IMR-90 (cell line): ENCODE measurements at regions not wholly inside any gene's neighbourhood (a gene's known extent, or its start where the extent isn't known, plus 50 kb on each side); places are given as distances from the start of the nearest gene placed in this dataset.

Experiments
- ATAC-seq: fragments of 200-7000 bp; cut with Tn5 transposase; 2 replicates; pipeline ENCODE4 v1.9.1; 2020; ENCODE audit warnings: low read depth, mild to moderate bottlenecking, moderate library complexity
- BruUV-seq: library from RNA; stranded (reverse); fragments of 400-500 nt; replicated peaks from 2 replicates; lab custom pipeline; 2021; lab: Mats Ljungman, UMichigan
- CTCF ChIA-PET: fragments of 300-600 bp; formaldehyde crosslinking; extraction: SDS; loops from one replicate; lab custom pipeline; 2021; ENCODE audit warnings: antibody characterized with exemption; lab: Yijun Ruan, JAX
- POLR2A ChIA-PET: fragments of 300-600 bp; sonication (Branson Sonifier 250); formaldehyde crosslinking; loops from one replicate; lab custom pipeline; 2022; ENCODE audit warnings: antibody characterized with exemption; ENCODE audit not compliant: unreplicated experiment; lab: Charles Lee
- DNase-seq: peaks from one replicate; pipeline ENCODE4 v3.0.0; 2013
- H2AFZ ChIP-seq: replicated peaks from 2 replicates; pipeline ENCODE3; 2013; ENCODE audit warnings: low read length, mild to moderate bottlenecking; ENCODE audit not compliant: poor library complexity
- H2AK5ac ChIP-seq: 2 replicates; pipeline ENCODE4 v1.6.1; 2013; ENCODE audit warnings: low read depth, low read length, inconsistent platforms
- H2AK9ac ChIP-seq: replicated peaks from 2 replicates; pipeline ENCODE3; 2013; ENCODE audit warnings: mild to moderate bottlenecking, low read depth, low read length, moderate library complexity; ENCODE audit not compliant: poor library complexity
- H2BK120ac ChIP-seq: 2 replicates; pipeline ENCODE4 v1.6.1; 2013; ENCODE audit warnings: low read depth, low read length, inconsistent platforms
- H2BK15ac ChIP-seq: 3 replicates; pipeline ENCODE4 v1.6.1; 2013; ENCODE audit warnings: low read depth, low read length, inconsistent platforms
- H2BK20ac ChIP-seq: 2 replicates; pipeline ENCODE4 v1.6.1; 2013; ENCODE audit warnings: low read depth, mild to moderate bottlenecking, inconsistent platforms, low read length, moderate library complexity
- H2BK5ac ChIP-seq: 2 replicates; pipeline ENCODE4 v1.6.1; 2013; ENCODE audit warnings: mild to moderate bottlenecking, low read depth, low read length, inconsistent platforms; ENCODE audit not compliant: poor library complexity, severe bottlenecking
- H3K14ac ChIP-seq: replicated peaks from 2 replicates; pipeline ENCODE4 v1.6.1; 2013; ENCODE audit warnings: low read depth, low read length, inconsistent platforms
- H3K18ac ChIP-seq: 2 replicates; pipeline ENCODE4 v1.6.1; 2013; ENCODE audit warnings: low read depth, low read length, control low read depth
- H3K23ac ChIP-seq: 2 replicates; pipeline ENCODE4 v1.6.1; 2013; ENCODE audit warnings: low read depth, low read length, inconsistent platforms
- H3K27ac ChIP-seq: 2 replicates; pipeline ENCODE4 v1.5.1; 2013; ENCODE audit warnings: mild to moderate bottlenecking, control low read depth, low read length; ENCODE audit not compliant: insufficient read depth
- H3K27me3 ChIP-seq: 2 replicates; pipeline ENCODE4 v1.6.1; 2013; ENCODE audit warnings: low read length; ENCODE audit not compliant: control insufficient read depth, insufficient read depth
- H3K36me3 ChIP-seq: 2 replicates; pipeline ENCODE4 v1.6.1; 2013; ENCODE audit warnings: low read length, mixed read lengths; ENCODE audit not compliant: control insufficient read depth, insufficient read depth
- H3K4ac ChIP-seq: 2 replicates; pipeline ENCODE4 v1.6.1; 2013; ENCODE audit warnings: low read depth, low read length, inconsistent platforms
- H3K4me1 ChIP-seq: 2 replicates; pipeline ENCODE4 v1.6.1; 2013; ENCODE audit warnings: low read length, mixed read lengths; ENCODE audit not compliant: control insufficient read depth, insufficient read depth
- H3K4me2 ChIP-seq: 2 replicates; pipeline ENCODE4 v1.6.1; 2013; ENCODE audit warnings: low read depth, mild to moderate bottlenecking, control low read depth, low read length, moderate library complexity
- H3K4me3 ChIP-seq: 2 replicates; pipeline ENCODE4 v1.5.1; 2013; ENCODE audit warnings: low read depth, mild to moderate bottlenecking, control low read depth, low read length, moderate library complexity; ENCODE audit not compliant: insufficient read depth
- H3K56ac ChIP-seq: 2 replicates; pipeline ENCODE4 v1.6.1; 2013; ENCODE audit warnings: low read length, inconsistent platforms; ENCODE audit not compliant: insufficient read depth; ENCODE audit errors: extremely low read depth
- H3K79me1 ChIP-seq, 2 experiments: 2 replicates each; pipeline ENCODE4 v1.6.1; 2013; ENCODE audit warnings: low read length in 2 of 2, inconsistent platforms in 1 of 2, low read depth in 1 of 2
- H3K9ac ChIP-seq: 2 replicates; pipeline ENCODE4 v1.6.1; 2013; ENCODE audit warnings: low read depth, low read length, control low read depth
- H3K9me1 ChIP-seq: 2 replicates; pipeline ENCODE4 v1.6.1; 2013; ENCODE audit warnings: low read length, inconsistent platforms; ENCODE audit not compliant: insufficient read depth
- H3K9me3 ChIP-seq: 2 replicates; pipeline ENCODE4 v1.6.1; 2013; ENCODE audit warnings: low read length; ENCODE audit not compliant: control insufficient read depth, insufficient read depth
- H4K20me1 ChIP-seq: 2 replicates; pipeline ENCODE4 v1.6.1; 2013; ENCODE audit warnings: low read length, inconsistent platforms; ENCODE audit not compliant: insufficient read depth
- H4K5ac ChIP-seq: 2 replicates; pipeline ENCODE4 v1.6.1; 2013; ENCODE audit warnings: mild to moderate bottlenecking, low read depth, low read length, control low read depth
- H4K8ac ChIP-seq, 2 experiments: 2 replicates each; pipeline ENCODE4 v1.6.1; 2013; ENCODE audit warnings: low read depth in 2 of 2, low read length in 2 of 2, control low read depth in 1 of 2, inconsistent platforms in 1 of 2
- H4K91ac ChIP-seq: 2 replicates; pipeline ENCODE4 v1.6.1; 2013; ENCODE audit warnings: low read depth, low read length, inconsistent platforms; ENCODE audit not compliant: insufficient read depth
- BHLHE40 ChIP-seq: fragments of 150-350 bp; IDR thresholded peaks from 2 replicates; pipeline ENCODE4 v1.6.1; 2016; ENCODE audit warnings: mild to moderate bottlenecking, low read depth, low read length
- CEBPB ChIP-seq: IDR thresholded peaks from 2 replicates; pipeline ENCODE4 v1.6.1; 2012; ENCODE audit warnings: low read depth, low read length, improper control_type of control experiment
- CHD1 ChIP-seq: IDR thresholded peaks from 2 replicates; pipeline ENCODE4 v1.6.1; 2012; ENCODE audit warnings: low read depth, low read length, improper control_type of control experiment
- CTCF ChIP-seq: conservative IDR thresholded peaks from 2 replicates; pipeline ENCODE4 v1.5.1; 2012; ENCODE audit warnings: mild to moderate bottlenecking, low read depth, low read length, improper control_type of control experiment
- FOS ChIP-seq: fragments of 150-350 bp; IDR thresholded peaks from 2 replicates; pipeline ENCODE4 v1.6.1; 2016; ENCODE audit warnings: low read depth, low read length
- MAZ ChIP-seq: IDR thresholded peaks from 2 replicates; pipeline ENCODE4 v1.6.1; 2012; ENCODE audit warnings: low read depth, mild to moderate bottlenecking, low read length, improper control_type of control experiment, moderate library complexity, borderline replicate concordance
- MXI1 ChIP-seq: IDR thresholded peaks from 2 replicates; pipeline ENCODE4 v1.6.1; 2012; ENCODE audit warnings: low read depth, mild to moderate bottlenecking, low read length, moderate library complexity, borderline replicate concordance
- POLR2A ChIP-seq: IDR thresholded peaks from 2 replicates; pipeline ENCODE4 v1.6.1; 2012; ENCODE audit warnings: mild to moderate bottlenecking, low read depth, low read length
- RAD21 ChIP-seq: IDR thresholded peaks from 2 replicates; pipeline ENCODE4 v1.6.1; 2012; ENCODE audit warnings: low read length, improper control_type of control experiment
- RCOR1 ChIP-seq: IDR thresholded peaks from 2 replicates; pipeline ENCODE4 v1.6.1; 2012; ENCODE audit warnings: mild to moderate bottlenecking, low read length, improper control_type of control experiment; ENCODE audit not compliant: insufficient replicate concordance
- USF2 ChIP-seq: fragments of 150-350 bp; IDR thresholded peaks from 2 replicates; pipeline ENCODE4 v1.6.1; 2017; ENCODE audit warnings: mild to moderate bottlenecking, antibody characterized with exemption, low read length, low read depth
- WGBS, 2 experiments: methylation state at CpG; one replicate each; pipeline versions ENCODE4 v1.1.5 to v1.1.7; 2013; ENCODE audit warnings: missing lambda C conversion rate in 2 of 2; ENCODE audit not compliant: insufficient read length in 1 of 2; ENCODE audit errors: extremely low coverage in 2 of 2; 5-methylcytosine and 5-hydroxymethylcytosine counted together
- dilution Hi-C: fragments of 300-500 bp; cut with HindIII; formaldehyde crosslinking; loops from one replicate; pipeline ENCODE4 v1.14.3; 2018; ENCODE audit warnings: low sequenced_read_pairs; ENCODE audit not compliant: unreplicated experiment
- in situ Hi-C: fragments of 300-500 bp; cut with MboI; formaldehyde crosslinking; loops from 3 replicates; pipeline ENCODE4 v1.14.3; 2019; ENCODE audit warnings: low sequenced_read_pairs, inconsistent platforms, mixed read lengths
- intact Hi-C: fragments of 100-400 bp; cut with micrococcal nuclease; formaldehyde crosslinking; loops from 2 replicates; pipeline ENCODE4 v1.10.0; 2022

GRCh38 chr22:34972191-34972897, 93.6 kb upstream of the ISX start:
- no peak overlapping the region for H2AFZ ChIP-seq
- H3K9me3 ChIP-seq, result peaks cover 34% of the 10 kb centered on the region
- POLR2A ChIA-PET, result no interaction called here
- no peak overlapping the region for H4K91ac ChIP-seq
- in situ Hi-C loops (no loop called here), intact Hi-C loops (no loop called here), dilution Hi-C loops (no loop called here)
- H3K56ac ChIP-seq, result no peak overlapping the region
- DNase-seq (no peak), ATAC-seq (no peak)
- no peak overlapping the region for H2BK15ac ChIP-seq
- no peaks in the 10 kb centered on the region for H4K20me1 ChIP-seq
- H3K4me3 ChIP-seq, result no peak overlapping the region
- no peaks in the 10 kb centered on the region for H3K4me1 ChIP-seq
- H3K18ac ChIP-seq, result no peak overlapping the region
- H4K5ac ChIP-seq, result no peak overlapping the region
- BruUV-seq, result no TSS peak
- H3K27ac ChIP-seq, result no peak overlapping the region
- H2AK9ac ChIP-seq, result no peak overlapping the region
- no peaks in the 10 kb centered on the region for H3K36me3 ChIP-seq
- no peaks in the 10 kb centered on the region for H3K27me3 ChIP-seq
- H3K14ac ChIP-seq, result no peak overlapping the region
- H3K79me1 ChIP-seq, result no peaks in the 10 kb centered on the region
- no peak overlapping the region for H3K9ac ChIP-seq
- H2BK120ac ChIP-seq, result no peak overlapping the region
- no peak overlapping the region for H4K8ac ChIP-seq
- no peak overlapping the region for H3K4ac ChIP-seq
- CTCF ChIA-PET, result no interaction called here
- 60% methylated on average over 1 of the region's 8 CpGs; no CpG with 5 or more reads in 1 of the 2 experiments for WGBS, 2 experiments
- H2BK20ac ChIP-seq, result no peak overlapping the region
- H3K23ac ChIP-seq, result no peak overlapping the region
- H2BK5ac ChIP-seq, result no peak overlapping the region
- H3K9me1 ChIP-seq, result no peaks in the 10 kb centered on the region
- H2AK5ac ChIP-seq, result no peak overlapping the region
- no peak overlapping the region for H3K4me2 ChIP-seq
- TF ChIP-seq CTCF (no peak), RAD21 (no peak), USF2 (no peak), MXI1 (no peak), FOS (no peak), POLR2A (no peak), BHLHE40 (no peak), CEBPB (no peak), CHD1 (no peak), RCOR1 (no peak), MAZ (no peak)
